Activated T-helper 1 cell treated with Interleukin-2 at 50 U/mL for 16 hours (primary cell): ENCODE measurements at regions not wholly inside any gene's neighbourhood (a gene's known extent, or its start where the extent isn't known, plus 50 kb on each side); places are given as distances from the start of the nearest gene placed in this dataset.

ENCODE experiments used
- DNase-seq: peaks from one replicate; pipeline ENCODE4 v3.0.0-alpha.2; 2020; ENCODE audit warnings: low read depth

DNA sequence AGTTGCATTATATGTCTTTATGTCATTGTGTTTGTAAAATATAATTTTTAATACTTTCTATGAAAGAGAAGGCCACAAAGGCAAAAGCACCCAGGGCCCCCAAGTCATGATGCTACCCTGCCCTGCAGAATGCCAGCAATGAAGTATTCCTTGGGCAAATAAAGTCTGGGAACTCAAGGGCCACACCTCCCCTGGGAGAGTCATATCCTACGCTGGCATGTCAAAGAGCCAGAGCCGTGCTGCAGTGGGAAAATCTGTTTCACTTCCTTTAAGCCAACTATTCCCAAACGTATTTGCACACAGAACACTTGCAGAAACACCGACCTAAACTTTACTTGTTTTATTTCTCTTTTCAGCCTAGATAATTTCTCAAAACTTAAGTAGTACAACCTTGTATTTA is 98.4 kb upstream of the KAZN start:
- DNase-seq = no peak

DNA sequence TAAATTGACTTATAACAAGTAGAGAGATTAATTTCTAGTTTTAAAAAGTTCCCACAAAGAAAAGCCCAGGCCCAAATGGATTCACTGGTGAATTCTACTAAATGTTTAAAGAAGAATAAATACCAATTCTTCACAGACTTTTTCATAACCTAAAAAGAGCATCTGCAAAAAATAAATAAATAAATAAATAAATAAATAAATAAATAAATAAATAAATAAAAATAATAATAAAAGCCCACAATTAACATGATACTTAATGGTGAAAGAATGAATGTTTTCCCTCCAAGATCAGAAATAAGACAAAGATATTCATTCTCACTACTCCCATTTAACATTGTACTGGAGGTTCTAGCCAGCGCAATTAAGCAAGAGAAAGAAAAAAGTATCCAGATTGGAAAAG is 97.6 kb upstream of the KAZN start:
- DNase-seq = no peak

DNA sequence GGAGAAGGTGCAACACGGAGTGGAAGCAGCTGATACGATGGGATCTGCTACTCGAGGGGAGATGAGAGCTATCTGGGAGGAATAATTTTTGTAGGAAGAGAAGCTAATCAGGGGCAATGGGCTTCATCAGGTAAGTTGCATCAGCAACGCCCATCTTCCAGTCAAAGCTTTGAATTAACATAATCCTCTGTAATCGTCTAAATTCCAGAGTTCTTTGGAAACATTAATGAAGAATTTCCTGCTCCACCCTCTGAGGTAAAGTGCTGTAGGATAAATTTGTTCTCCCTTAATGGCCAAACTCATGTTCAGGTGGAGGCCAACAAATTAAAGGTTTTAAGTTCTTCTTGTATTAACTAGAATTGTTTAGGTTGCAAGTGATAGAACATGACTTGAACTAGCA is 94.0 kb upstream of the KAZN start:
- DNase-seq = no peak

DNA sequence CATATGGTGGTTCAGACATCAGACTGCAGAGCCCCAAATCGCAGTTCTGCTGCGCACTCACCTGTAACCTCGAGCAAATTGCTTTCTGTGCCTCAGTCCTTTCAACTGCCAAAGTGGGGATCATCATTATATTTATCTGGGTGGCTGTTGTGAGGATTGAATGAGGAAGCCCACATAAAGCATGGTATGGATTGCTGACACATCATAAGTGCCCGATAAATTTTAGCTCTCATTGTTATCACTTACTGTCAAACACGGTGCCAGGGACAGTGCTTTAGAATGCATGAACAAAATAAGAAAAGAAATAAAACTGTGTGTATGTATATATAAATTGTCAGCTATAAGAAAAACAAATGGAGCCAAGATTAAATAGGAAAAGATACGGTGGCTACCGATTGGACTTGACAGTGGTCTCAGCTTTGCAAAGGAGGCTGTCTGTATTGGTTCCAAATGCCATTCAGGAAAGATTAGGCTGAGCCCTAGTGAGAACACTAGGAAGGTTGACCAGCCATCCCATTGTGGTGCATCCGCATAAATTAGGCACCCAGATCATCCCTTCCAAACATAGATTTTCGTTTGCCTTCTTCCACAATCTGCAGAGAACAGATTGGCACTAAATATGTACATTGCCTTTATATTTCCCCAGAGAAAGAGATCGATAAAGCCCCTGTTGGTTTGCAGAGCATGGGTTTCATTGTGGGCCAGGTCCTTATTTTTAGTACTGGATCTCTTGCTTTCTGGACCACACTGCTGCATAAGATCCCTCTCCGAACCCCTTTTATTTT is 91.8 kb upstream of the KAZN start:
- no peak for DNase-seq

DNA sequence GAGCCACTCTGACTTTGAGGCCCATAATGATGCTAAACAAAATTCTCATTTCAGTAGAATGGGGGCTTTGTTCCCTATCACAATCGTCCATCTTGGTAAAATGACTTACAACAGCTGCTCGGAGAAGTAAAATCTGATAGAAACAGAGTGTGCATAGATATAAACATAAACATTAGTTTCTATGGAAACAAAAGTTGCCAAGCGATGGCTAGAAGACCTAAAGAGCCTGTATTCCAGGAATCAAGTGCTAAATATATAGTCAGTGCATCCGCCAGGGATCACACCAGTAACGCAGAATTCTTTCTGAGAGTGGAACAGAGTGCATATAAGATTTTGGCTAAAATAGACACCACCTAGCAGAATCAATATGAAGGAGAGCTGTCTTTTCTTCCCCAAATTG is 91.2 kb upstream of the KAZN start:
- no peak for DNase-seq

DNA sequence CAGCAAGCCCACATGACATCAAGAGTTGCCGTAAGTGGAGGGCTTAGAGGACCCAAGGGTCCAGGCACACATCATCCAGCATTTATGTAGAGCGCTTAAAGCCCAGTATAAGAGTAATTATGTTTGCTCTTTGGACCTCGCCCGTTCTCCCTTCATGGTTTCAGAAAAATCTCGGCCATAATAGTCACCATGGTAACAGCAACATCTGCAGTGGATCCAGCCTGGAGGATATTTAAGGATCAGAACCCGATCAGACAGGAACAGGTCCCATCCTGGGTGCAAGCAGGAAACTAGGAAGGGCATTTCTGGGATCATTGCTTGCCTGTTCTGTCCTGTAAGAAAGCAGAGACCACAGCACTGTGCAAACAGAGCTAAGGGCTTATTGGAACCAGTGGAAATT is 89.9 kb upstream of the KAZN start:
- no peak for DNase-seq

DNA sequence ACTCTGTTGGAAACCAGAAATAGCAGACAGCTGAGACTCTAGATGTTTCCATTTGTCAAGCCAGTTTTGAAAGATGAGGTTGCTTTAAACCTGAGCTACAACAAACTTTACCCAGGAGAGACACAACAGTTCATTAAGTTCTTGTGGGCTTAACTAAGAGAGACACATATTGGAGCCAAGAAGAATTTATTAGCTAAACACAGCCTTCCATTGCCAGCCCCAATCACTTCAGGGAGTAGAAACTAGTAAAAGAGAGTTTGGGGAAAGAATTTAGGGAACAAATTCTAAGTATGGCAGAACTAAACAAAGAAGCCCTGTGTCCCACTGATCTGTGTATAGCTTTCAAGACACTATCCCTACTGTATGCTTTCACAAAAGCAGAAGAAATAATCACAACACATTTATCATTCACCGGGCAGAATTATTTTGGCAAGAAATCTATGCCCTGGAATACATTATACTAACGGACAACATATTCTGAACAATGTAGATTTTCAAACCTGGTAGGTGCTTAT is 87.3 kb upstream of the KAZN start:
- no peak for DNase-seq

DNA sequence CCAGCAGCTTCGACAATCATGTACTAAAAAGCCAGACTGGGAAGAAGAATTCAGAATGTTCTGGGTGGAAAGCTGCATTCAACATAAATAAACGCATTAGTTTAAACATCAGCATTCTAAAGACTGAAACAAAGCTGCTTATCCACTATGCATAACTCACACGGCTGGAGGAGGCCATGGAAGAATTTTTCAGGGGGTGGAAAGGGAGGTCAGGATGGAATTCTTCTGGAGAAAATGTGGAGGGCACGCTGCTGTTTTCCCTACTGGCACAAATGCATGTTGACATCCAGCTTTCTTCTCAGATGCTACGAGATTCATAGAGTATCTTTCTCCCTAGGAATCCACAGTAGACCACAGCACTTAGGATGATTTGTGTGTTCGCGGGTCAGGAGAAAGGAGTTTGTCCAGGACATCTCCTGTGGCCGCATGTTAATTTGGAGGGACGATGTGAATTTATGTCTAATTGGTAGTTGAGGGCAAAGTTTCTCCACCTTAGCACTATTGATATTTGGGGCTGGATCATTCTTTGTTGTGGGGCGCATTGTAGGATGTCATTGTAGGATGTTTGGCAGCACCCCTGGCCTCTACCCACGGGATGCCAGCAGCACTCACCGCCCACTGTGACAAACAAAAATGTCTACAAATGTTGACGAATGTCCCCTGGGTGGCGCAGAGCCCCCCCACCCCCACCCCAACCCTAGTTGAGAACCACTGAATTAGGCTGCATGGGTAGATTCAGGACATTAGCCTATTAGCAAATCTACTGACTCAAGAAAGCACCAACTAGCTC is 86.5 kb upstream of the KAZN start:
- DNase-seq = no peak

DNA sequence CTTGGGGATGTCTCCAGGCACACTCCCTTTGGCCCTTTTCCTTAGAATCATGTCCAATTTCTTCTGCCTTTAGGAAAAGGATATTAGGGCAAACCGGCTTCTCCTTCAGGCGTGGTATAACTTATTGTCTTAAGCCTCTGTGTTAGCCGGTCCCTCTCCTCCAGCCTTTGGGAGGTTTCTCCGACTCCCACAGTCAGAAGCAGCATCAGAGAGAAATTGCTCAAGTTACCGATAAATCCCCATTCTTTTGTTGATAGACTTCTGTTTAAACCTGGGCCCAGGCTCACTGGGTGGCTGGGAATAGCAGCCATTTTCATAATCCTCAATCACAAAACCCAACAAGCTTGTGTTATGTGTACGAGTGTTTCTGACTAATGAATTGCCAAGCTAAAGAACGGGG is 85.4 kb upstream of the KAZN start:
- DNase-seq = no peak

DNA sequence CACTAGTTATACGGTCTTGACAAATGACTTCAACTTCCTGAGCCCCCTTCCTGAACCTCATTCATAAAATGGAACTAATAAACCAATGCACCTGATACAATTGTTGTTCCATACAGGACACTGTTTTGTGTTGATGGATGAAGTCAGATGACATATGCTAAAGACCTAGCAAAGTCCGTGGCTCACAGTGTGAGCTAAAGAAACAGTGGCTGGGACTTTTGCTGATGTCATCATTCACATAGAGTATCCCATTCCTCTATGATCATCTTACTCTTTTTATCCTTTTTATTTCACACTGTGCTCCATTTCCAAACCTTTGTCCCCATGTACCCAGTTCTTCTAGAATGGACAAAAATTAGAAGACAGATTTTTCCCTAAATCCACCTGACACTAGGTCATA is 83.7 kb upstream of the KAZN start:
- no peak for DNase-seq

DNA sequence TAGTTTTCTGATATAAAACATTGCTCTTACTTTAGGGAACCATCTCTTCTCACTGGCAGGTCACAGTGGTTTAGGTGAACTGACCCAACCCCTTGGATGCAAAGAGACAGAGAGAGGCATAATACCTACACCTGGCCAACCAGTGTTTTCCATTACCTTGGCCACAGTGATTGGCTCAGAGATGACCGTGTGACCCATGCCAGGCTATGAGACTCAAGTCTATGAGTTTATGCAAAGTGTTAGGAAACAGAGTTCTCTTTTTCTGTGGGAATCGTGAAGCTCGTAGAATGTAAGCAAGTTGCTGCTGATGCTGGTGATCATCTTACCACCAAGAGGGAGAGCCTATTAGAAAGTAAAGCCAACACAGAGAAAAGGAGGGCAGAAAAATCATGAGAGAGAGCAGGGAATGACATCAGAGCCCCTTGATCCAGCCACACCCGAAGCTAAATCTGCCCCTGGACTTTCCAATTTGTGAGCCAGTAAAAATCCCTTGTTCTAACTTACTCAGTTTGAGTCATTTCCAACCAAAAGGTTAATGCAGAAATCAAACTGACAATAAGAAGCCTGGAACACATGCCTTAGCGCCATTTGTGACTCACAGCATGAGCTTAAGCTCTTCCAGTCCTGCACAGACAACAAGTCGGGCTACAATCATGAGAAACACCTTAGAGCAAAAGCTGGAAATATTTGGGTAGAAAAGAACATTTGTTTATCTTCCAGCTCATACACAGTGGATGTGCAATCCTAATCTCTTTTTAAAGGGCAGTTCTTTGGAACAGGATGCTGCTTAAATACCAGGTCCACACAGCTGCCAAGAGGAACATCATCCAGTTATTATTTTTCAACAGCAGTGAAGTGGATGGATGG is 81.3 kb upstream of the KAZN start:
- DNase-seq = no peak

DNA sequence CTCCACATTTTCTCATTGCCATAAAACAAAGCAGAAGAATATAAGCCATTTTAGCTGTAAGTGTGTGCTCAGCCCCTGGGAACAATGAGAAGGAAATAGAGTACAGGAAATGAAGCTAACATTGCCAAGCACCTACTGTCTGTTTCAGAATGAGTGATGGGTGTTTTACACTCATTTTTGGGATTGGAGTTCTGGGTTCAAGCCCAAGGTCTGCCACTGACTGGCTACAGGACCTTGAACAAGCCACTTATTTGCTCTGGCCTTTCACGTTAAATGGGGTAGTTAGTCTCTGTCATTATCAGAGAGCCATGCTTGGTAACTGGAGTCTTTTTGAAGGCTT is 80.7 kb upstream of the KAZN start:
- no peak for DNase-seq

DNA sequence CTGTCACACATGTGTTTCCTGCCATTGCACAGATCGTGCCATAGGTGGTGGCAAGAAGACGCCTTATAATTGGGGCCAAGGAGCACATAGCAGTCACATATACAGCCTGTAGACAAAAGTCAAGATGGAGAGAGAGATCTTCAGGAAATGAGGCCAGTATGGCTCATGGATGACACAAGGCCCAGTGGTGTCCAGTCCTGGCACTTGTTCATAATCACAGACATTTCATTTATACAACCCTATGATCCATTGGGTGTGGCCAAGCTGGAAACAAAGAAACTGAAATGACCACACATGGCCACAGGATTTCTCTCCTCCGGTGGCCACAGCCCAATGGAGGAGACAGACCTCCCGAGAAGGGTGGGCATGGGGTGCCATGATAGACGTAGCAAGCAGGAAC is 78.5 kb upstream of the KAZN start:
- DNase-seq = no peak

DNA sequence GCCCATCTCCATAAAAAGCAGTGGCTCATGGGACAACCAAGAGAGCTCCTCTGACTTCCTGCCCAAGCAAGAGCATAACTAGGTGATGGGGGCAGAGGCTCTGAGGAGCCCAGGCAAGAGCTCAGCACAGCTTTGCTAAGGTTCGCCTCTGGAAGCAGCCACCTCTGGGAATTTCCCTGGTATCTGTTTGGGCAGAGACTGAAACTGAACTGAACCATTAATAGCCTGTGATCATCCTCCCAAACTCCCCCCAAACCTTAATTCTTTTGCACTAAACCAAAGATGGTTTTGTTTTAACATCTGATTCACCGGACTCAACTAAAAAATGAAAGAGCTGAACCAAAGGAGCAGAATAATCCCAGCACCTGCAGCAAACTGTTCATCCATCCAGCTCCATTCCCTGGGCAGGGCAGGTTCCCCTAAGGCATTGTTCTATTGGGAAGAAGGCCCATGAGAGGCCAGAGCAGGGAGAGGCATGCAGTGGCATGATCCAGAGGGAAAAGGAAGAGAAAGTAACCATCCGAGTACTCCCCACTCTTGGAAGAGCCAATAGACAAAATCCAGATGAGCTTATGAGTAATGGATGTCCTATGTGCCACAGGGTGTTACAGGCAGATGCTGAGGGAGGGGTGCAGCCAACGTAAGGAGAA is 77.8 kb upstream of the KAZN start:
- DNase-seq = no peak

DNA sequence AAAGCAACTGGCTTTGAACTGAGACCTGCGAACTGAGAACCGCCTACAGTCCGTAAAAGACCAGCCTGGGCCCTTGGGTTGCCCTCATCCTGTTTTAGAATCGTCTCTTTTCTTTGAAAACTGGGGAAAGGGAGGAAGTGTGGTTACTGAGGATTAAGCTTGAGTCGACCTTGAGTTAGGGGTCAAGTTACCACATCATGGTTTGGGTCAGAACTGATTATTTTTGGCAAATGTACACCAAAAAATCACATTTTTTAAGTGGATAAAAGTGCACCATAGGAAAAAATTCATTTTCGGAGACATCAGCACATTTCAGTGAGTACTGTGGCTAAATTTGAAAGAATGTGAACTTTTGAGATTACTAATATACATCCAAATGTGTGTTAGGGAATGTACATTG is 76.9 kb upstream of the KAZN start:
- no peak for DNase-seq

DNA sequence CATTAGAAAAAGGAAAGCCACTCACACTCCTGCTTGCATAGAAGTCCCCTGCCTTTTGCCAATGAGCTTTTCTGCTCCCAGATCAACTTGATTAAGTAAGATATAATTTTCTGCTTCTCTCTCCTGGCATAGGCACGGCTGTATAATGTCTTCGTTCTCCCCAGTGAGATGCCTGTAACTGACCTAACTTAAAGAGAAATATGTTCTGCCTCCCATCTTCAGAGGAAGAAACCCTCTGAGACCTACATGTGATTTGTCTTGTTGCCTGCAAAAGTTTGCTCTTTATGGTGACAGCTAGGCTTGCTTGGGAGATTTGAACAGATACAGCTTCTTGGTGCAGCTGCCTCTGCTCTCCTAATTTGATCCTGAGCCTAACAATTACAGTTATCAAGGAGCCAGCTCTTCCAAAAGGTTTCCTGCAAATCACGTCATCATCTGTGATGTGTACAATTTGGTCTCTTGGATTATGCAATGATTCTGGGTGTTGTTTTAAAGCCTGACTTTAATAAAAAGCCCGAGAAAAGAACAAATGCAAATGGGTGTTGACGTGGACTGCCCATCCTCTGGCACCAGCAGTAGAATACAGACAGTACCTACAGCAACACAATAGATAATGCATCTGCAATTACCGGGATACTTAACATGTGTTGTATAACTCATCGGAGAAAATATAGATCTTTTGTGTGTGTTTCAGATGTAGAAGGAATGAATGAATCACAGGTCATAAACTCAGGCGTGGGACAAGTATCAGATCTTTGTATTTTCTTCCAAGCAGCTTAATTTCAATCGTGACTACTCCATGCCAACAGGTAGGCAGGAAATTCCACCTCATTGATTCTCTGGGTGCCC is 76.2 kb upstream of the KAZN start:
- DNase-seq = no peak

DNA sequence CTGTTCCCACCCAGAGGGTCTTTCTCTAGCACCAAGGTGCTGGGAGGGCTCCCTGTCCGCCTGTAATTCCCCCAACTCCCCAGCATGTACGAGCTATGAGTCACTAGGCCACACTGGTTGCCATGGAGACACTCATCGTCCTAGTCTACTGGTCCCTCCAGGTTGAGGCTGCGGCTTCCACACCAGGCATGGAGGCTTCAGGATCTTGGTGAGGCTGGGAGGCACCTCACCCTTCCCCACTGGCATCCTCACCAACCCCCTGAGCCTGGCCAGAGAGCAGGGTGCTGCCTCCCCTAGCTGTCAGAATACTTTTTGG is 75.6 kb upstream of the KAZN start:
- DNase-seq = no peak

DNA sequence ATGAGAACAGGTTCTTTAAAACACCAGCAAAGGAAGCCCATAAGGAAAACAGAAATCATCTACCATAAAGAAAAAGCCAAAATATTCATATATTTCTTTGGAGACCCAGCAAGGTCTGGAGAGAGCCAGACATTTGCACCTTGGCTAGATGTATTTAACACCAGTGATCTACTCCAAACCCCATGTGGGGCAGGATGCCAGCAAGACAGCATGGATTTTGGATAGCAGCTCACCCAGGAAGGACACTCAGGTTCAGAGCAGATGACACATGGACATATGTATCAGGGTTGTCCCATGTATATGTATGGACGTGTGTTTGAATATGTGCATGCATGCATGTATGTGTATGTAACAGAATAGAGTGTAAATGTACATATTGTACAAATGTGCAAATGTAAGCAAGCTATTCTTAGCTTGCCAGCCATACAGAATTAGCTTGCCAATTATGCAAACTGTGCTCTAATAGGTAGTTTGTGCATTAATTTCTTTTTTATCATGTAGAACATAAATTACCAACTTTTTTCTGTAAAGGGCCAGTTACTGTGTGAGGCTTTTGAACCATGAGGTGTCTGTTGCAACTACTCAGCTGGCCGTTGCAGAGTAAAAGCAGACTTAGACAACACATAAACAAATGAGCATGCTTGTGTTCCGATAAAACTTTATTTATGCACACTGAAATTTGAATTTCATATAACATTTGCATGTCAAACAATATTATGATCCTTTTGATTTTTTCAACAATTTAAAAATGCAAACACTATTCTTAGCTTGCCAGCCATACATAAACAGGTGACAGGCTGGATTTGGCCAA is 73.5 kb upstream of the KAZN start:
- DNase-seq = no peak

DNA sequence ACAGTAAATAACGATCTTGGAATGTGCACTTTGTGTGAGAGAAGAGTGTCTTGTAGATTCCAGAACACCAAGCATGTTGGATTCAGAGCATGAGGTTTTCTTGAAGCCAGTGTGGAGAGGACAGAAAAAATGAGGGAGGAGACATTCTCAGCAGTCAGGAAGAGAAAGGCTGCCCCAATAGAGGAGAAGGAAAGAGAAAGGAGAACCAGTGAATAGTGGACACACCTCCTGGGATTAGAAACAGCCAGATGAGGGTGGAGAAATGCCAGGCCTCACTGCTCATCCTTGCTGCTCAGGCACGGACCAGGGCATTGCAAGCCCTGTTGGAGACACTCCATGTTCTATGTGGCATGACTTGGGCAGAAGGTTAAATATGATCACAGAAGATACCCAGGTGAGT is 69.0 kb upstream of the KAZN start:
- DNase-seq = no peak

DNA sequence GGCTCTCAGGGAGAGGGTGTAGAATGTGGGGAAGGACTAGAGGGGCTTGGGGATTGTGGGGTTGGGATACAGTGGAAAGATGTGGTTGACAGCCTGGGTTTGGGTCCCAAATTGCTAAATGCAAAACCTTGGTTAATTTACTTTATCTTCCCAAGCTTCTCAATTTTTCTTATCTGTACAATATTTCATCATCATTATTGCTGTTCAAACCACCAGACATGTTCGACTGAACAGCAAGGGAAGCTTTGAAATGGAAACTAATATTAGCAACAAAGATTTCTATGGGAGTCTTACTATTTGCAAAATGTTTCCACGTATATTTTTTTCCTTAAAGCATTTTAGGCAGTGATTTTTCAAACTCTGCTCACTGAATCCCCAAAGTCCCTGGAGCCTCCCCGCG is 67.0 kb upstream of the KAZN start:
- DNase-seq = no peak
